ENCODE measurements at regions not wholly inside any gene's neighbourhood (a gene's known extent, or its start where the extent isn't known, plus 50 kb on each side); places are given as distances from the start of the nearest gene placed in this dataset.

GRCh38 chr18:40695526-40695925, 1259.5 kb upstream of the PIK3C3 start:
- DNase-seq, result no peak

- DNase-seq, result no peak
Observed at GRCh38 chr18:40692871-40693270, 1262.2 kb upstream of the PIK3C3 start.

GRCh38 chr18:40690062-40690461, 1265.0 kb upstream of the PIK3C3 start:
- DNase-seq, result no peak

GRCh38 chr18:40687399-40687798, 1267.6 kb upstream of the PIK3C3 start:
- no peak for DNase-seq

GRCh38 chr18:40686836-40687235, 1268.2 kb upstream of the PIK3C3 start:
- DNase-seq, result no peak

GRCh38 chr18:40685219-40685618, 1269.8 kb upstream of the PIK3C3 start:
- DNase-seq, result no peak

GRCh38 chr18:40678318-40678717, 1276.7 kb upstream of the PIK3C3 start:
- no peak for DNase-seq

- no peak for DNase-seq
Observed at GRCh38 chr18:40676668-40677067, 1278.4 kb upstream of the PIK3C3 start.

- no peak for DNase-seq
Observed at GRCh38 chr18:40673150-40673549, 1281.9 kb upstream of the PIK3C3 start.

GRCh38 chr18:40672590-40672989, 1282.4 kb upstream of the PIK3C3 start:
- DNase-seq, result no peak

- peak; percentile 14 for DNase-seq
Observed at GRCh38 chr18:40670668-40671375, 1284.2 kb upstream of the PIK3C3 start.

GRCh38 chr18:40662898-40663437, 1292.1 kb upstream of the PIK3C3 start:
- no peak for DNase-seq

- no peak for DNase-seq
Observed at GRCh38 chr18:40653682-40654081, 1301.4 kb upstream of the PIK3C3 start.

- DNase-seq, result no peak
Observed at GRCh38 chr18:40652321-40652720, 1302.7 kb upstream of the PIK3C3 start.

GRCh38 chr18:40651163-40651562, 1303.9 kb upstream of the PIK3C3 start:
- no peak for DNase-seq

GRCh38 chr18:40642692-40643229, 1312.3 kb upstream of the PIK3C3 start:
- no peak for DNase-seq

GRCh38 chr18:40631319-40631718, 1323.7 kb upstream of the PIK3C3 start:
- DNase-seq, result no peak

- DNase-seq, result no peak
Observed at GRCh38 chr18:40630496-40630895, 1324.5 kb upstream of the PIK3C3 start.

- DNase-seq, result no peak
Observed at GRCh38 chr18:40624959-40625358, 1330.1 kb upstream of the PIK3C3 start.

- DNase-seq, result no peak
Observed at GRCh38 chr18:40613721-40614120, 1341.3 kb upstream of the PIK3C3 start.

- DNase-seq, result no peak
Observed at GRCh38 chr18:40612356-40612755, 1342.7 kb upstream of the PIK3C3 start.

GRCh38 chr18:40608226-40608625, 1346.8 kb upstream of the PIK3C3 start:
- no peak for DNase-seq

GRCh38 chr18:40607542-40608148, 1347.4 kb upstream of the PIK3C3 start:
- peak; percentile 9 for DNase-seq

- no peak for DNase-seq
Observed at GRCh38 chr18:40606996-40607395, 1348.0 kb upstream of the PIK3C3 start.

Measured in DMS53 (cell line).